ENCODE measurements at regions not wholly inside any gene's neighbourhood (a gene's known extent, or its start where the extent isn't known, plus 50 kb on each side); places are given as distances from the start of the nearest gene placed in this dataset.

- DNase-seq (ENCODE audit: extremely low read depth, low read depth): no peak
- H3K4me3 ChIP-seq (replicated peaks; ENCODE audit: low read depth, low read length): no peak overlapping the region
- no peak for TF ChIP-seq CTCF (IDR thresholded peaks at IDR 0.05; ENCODE audit: low read depth, low read length, missing control alignments)
These were observed 199.2 kb upstream of the COPS8 start for GRCh38 chr2:236886456-236886855.

DNA sequence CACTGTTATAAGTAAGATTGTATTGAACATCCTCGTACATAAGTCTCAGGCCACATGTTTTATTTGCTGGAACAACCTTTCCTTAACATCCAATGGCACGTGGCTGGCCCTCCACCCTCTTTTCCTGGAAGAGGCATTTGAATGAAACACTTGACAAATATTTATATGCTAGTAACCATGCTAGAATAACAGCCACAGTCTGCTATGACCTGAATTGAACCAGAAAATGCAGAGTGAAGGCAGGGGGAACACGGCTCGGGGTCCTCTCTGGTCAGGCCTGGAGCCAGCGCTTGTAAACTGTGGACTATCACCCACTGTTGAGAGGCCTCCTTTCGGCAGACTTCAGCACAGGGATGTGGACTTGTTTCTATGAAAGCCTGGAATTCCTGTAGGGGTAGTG lies 198.2 kb upstream of the COPS8 start:
- no peak overlapping the region for H3K4me3 ChIP-seq (replicated peaks; ENCODE audit: low read depth, low read length)
- no peak for TF ChIP-seq CTCF (IDR thresholded peaks at IDR 0.05; ENCODE audit: low read depth, low read length, missing control alignments)
- no peak for DNase-seq (ENCODE audit: extremely low read depth, low read depth)

- no peak overlapping the region for H3K4me3 ChIP-seq (replicated peaks; ENCODE audit: low read depth, low read length)
- no peak for TF ChIP-seq CTCF (IDR thresholded peaks at IDR 0.05; ENCODE audit: low read depth, low read length, missing control alignments)
- no peak for DNase-seq (ENCODE audit: extremely low read depth, low read depth)
These were observed 197.5 kb upstream of the COPS8 start for GRCh38 chr2:236887953-236888793.

DNA sequence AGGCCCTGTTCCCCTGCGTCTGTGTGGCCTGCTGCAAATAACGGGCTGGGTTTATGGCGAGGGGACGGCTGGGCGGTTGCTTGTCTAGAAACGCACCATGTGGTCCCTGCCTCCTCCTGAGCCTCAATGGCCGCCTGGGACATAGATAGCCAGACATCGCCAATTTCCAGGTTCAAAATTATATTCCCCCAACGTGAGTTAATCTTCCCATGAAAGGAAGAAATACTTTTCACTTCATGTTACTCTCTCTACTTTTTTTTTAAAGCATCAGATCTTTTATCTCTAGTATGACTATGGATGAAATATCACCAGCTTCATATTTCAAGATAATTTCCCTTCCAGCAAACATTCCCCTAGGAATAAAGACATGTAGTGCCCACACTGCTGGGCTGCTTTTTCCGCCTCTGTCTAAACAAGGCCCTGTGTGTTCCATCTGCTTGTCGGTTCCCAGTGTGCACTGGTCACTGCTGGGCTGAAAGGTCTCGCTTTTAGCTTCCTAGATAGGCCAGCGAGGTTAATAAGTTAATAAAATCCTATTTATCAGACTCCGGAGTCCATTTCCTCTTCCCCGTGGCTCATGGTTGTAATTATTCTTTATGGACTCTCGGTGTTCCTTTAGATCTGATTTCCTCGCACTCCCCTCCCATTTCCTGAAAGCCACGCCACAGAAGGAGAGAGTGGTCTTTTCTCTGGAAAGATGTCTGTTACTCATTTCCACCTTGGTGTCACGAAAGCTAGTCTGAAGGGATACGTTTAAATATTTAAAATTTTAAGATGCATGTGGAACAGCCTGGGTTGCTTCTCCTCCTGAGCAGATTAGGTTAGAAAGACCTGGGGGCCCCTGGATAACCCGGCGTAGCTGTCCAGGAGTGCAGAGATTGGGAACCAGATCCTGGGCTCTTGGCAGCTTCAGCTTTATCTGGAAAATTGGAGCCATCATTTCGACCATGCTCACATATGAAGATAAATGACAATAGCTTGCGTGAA lies 196.6 kb upstream of the COPS8 start:
- no peak for DNase-seq (ENCODE audit: extremely low read depth, low read depth)
- H3K4me3 ChIP-seq (replicated peaks; ENCODE audit: low read depth, low read length): no peak overlapping the region
- no peak for TF ChIP-seq CTCF (IDR thresholded peaks at IDR 0.05; ENCODE audit: low read depth, low read length, missing control alignments)

GRCh38 chr2:236889791-236890704 lies 195.6 kb upstream of the COPS8 start:
- no peak for DNase-seq (ENCODE audit: extremely low read depth, low read depth)
- no peak overlapping the region for H3K4me3 ChIP-seq (replicated peaks; ENCODE audit: low read depth, low read length)
- no peak for TF ChIP-seq CTCF (IDR thresholded peaks at IDR 0.05; ENCODE audit: low read depth, low read length, missing control alignments)

GRCh38 chr2:236892721-236893120 lies 193.0 kb upstream of the COPS8 start:
- no peak overlapping the region for H3K4me3 ChIP-seq (replicated peaks; ENCODE audit: low read depth, low read length)
- DNase-seq (ENCODE audit: extremely low read depth, low read depth): no peak
- TF ChIP-seq CTCF (IDR thresholded peaks at IDR 0.05; ENCODE audit: low read depth, low read length, missing control alignments): no peak
